Sigmoid colon (tissue), 3 donors: ENCODE measurements at regions not wholly inside any gene's neighbourhood (a gene's known extent, or its start where the extent isn't known, plus 50 kb on each side); places are given as distances from the start of the nearest gene placed in this dataset.

Source experiments
- CTCF ChIP-seq, 4 experiments: fragments of 450-650 bp in 3 of 4; fragments of 200-600 bp in 1 of 4; IDR thresholded peaks; one replicate each; pipeline ENCODE4 v1.5.1; 2016 to 2019; ENCODE audit warnings: antibody characterized with exemption in 4 of 4, mild to moderate bottlenecking in 3 of 4, moderate library complexity in 2 of 4
- POLR2A ChIP-seq, 2 donors: fragments of 450-650 bp; IDR thresholded peaks; one replicate each; pipeline ENCODE4 v1.6.1; 2016; ENCODE audit warnings: antibody characterized with exemption in 2 of 2, mild to moderate bottlenecking in 2 of 2, moderate library complexity in 2 of 2

DNA sequence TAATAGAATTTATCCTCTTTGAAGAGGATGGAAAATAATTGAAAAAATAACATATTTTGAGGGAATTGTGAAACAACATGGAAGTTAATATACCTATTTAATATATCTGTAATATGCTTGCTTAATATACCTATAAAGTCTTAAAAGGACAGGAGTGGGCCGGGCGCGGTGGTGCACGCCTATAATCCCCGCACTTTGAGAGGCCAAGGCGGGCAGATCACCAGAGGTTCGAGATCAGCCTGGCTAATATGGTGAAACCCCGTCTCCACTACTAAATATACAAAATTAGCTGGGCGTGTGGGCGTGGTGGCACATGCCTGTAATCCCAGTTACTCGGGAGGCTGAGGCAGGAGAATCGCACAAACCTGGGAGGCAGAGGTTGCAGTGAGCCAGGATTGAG lies 254.9 kb downstream of the TMX3 start:
- TF ChIP-seq CTCF (IDR thresholded peaks at IDR 0.05) = no peak
- no peak for TF ChIP-seq POLR2A (IDR thresholded peaks at IDR 0.05)
